ENCODE measurements at regions not wholly inside any gene's neighbourhood (a gene's known extent, or its start where the extent isn't known, plus 50 kb on each side); places are given as distances from the start of the nearest gene placed in this dataset.
"Not testable (repeated sequence)": the region's sequence is repeated elsewhere in the genome, so short reads cannot be mapped to it uniquely, and the experiment has no call there.

DNA sequence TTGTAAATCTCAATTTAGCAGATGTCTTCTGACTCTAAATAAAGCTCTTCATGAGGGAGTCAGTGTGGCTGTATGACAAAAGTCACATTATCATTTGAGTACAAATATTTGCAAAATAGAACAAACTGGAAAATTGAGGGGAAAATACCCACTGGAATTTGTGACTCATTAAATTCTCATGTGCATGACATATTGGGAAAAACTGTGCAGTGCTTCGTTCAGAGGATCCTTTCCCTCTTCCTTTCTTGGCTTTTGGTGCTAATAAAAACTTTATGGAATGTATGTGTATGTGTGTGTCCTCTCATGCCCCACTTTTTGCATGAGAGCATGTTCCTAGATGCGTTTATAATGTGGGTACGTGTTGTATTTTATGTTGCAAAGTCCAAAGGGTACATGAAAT is 267.8 kb downstream of the KTN1 start:
- DNase-seq (ENCODE audit: low spot score): no peak

DNA sequence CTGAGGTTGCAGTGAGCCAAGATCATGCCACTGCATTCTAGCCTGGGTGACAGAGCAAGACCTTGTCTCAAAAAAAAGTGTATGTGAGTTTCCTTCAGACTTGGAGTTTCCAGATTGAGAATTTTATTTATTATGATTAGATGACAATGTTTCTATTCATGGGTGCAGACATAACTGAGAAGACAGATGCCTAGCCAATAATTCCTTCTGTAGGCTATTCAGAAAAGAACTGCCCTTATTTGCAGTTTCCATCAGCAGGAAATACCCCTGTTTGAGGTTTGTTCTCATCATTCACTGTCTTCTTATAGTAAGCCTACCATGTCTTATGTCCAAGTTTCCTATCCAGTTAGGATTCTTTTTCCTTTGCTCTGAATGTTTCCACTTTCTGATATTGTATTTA is 269.0 kb downstream of the KTN1 start:
- no peak for DNase-seq (ENCODE audit: low spot score)

DNA sequence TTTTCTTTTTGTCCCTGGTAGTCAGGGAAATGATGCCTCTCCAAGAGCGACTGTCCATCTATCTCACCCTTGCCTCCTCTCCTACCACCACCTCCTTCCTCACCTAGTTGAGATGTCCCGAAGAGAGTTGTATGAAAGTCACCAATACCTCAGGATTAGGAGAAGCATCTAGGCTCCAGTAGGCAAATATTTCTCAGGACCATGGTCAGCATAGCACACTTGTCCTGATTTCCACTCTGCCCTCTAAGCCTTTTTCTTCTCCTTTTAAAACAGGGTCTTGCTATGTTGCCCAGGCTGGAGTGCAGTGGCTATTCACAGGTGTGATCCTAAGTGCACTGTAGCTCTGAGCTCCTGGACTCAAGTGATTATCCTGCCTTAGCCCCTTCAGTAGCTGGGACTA is 268.4 kb upstream of the PELI2 start:
- DNase-seq (ENCODE audit: low spot score): no peak

DNA sequence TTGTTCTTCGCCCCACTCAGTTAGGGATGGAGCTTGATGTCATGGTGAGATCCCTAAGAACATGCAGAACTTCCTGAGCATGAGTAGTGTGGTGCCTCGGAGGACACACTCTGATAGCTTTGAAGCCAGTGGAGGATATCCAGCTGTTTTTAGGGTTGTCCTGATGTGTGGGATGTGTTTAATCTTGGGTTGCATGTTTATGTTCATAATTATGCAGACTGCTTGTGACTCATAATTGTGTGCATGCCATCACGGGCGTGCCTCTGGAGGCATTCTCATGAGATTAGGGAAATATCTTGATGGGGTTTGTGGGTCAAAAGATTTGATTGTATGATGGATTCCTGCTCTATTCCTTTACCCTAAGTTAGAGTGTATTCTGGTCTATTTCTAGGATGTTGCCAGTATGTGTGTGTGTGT is 267.4 kb upstream of the PELI2 start:
- DNase-seq (ENCODE audit: low spot score): no peak

DNA sequence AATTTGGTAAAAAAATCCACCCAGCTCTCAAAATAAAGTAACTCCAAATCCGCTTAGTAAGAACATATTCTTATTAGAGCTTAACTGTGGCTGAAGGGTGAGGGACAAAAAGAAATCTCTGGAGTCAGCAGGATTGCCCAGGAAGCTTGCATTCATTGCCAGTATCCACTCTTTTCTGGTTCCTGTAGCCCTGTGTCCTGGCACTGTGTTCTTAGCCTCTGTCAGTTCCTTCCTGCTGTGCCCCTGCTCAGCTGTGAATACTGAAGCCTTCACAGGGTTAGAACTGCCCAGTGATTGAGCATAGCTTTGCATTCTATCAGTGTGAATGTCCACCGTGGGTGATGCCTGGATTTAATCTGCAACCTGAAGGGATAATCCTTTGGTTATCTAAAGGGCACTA is 266.9 kb upstream of the PELI2 start:
- no peak for DNase-seq (ENCODE audit: low spot score)

DNA sequence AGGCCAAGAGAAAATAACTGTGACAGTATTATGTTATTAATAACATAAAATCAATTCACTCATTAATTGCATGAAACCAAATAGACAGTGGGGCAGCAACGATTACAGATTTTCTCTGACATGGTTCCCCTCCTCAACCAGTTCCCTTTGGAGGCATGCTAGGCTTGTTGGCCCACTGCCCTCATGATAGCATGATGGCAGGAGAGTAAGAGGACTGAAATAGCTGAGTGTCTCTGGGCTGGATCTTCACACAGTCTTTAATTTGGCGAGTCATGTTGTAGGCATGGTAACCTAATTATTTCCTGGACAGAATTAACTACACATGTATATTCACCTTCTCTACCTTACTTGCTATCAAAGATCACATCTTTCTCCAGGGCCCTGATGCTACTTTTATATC is 266.2 kb upstream of the PELI2 start:
- no peak for DNase-seq (ENCODE audit: low spot score)

DNA sequence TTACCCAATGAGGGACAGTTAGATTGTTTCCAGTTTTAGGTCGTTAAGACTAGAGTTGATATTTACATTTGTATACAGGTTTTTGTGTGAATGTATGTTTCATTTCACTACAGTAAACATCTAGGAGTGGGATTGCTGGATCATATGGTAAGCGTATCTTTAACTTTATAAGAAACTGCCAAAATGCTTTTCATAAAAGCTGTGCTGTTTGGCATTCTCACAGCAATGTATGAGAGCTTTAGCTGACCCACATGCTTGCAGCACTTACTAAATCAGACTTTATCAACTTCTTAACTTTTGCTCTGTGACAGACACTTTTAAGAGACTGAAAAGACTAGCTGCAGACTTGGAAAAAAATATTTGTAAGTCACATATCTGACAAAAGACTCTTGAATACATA is 262.5 kb upstream of the PELI2 start:
- no peak for DNase-seq (ENCODE audit: low spot score)

DNA sequence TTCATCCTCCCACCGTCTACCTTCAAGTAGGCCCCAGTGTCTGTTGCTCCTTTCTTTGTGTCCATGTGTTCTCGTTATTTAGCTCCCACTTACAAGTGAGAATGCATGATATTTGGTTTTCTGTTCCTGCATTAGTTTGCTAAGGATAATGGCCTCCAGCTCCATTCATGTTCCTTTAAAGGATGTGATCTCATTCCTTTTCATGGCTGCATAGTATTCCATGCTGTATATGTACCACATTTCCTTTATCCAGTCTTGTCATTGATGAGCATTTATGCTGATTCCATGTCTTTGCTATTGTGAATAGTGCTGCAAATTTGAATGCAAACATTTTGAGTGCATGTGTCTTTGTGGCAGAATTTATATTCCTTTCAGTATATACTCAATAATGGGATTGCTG is 259.6 kb upstream of the PELI2 start:
- no peak for DNase-seq (ENCODE audit: low spot score)

DNA sequence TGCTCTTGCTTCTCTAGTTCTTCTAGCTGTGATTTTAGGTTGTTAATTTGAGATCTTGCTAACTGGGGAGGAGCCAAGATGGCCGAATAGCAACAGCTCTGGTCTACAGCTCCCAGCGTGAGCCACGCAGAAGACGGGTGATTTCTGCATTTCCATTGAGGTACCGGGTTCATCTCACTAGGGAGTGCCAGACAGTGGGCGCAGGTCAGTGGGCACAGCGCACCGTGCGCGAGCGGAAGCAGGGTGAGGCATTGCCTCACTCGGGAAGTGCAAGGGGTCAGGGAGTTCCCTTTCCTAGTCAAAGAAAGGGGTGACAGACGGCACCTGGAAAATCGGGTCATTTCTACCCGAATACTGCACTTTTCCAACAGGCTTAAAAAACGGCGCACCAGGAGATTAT is 256.6 kb upstream of the PELI2 start:
- not testable (repeated sequence) for DNase-seq (ENCODE audit: low spot score)

DNA sequence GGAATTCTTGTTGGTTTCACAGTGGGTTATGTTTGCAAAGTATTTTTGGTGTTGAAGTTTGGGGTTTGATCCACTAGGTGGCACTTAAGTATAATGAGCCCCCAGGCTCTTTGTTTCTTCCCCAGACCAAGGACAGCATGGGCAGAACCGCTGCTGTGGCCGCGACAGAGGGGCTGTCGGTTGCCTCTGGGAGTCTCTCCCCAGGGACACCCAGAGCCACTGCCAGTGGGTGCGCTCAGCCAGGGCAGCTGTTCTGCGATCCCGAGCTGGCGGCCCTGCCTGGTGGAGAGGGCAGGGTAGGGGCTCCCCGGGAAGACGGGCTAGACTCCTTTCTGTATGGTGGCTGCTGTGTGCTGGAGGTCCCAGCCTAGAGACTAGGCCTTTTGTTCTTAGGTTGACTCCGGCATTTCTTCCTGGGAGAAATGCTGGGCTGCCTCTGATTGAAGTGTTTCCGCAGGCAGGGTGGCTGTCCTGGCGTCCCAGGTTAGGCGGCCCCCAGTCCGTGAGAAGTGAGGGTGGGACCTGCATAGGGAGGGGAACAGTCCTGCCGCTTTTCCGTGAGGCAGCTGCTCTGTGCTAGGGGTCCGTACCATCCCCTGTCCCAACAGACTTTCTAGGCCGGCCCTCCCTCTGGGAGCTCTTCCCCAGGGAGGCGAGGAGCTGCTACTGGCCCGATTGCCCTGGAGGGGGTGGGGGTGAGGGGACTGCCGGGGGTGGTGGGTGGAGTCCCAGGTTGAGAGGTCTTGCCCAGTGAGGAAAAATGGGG is 253.1 kb upstream of the PELI2 start:
- no peak for DNase-seq (ENCODE audit: low spot score)

DNA sequence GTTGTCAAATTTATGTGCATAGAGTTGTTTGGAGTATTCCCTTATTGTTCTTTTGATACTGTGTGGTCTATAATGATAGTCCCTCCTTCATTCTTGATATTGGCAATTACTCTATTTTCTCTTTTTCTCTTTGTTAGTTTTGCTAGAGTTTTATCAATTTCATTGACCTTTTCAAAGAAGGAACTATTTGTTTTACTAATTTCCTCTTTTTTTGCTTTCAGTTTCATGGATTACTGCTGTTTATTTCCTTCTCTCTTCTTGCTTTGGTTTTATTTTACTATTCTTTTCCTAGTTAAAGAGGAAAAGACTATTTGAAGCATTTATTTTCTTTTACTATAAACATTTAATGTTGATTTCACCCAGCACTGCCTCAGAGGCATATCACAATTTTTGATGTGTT is 250.9 kb upstream of the PELI2 start:
- no peak for DNase-seq (ENCODE audit: low spot score)

DNA sequence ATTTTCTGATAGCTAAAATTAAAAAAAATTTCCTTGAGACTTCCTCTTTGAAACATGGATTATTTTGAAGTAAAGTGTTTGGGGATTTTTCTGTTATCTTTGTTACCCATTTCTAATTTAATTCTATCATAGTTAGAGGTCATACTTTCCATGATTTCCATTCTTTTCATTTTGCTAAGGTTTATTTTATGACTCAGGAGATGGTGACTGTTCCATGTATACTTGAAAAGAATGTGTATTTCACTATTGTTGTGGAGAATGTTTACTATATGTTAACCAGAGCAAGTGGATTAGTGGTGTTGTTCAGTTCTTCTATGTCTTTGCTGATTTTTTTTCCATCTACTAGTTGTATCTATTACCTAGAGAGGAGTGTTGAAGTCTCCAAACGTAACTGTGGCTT is 250.5 kb upstream of the PELI2 start:
- no peak for DNase-seq (ENCODE audit: low spot score)

DNA sequence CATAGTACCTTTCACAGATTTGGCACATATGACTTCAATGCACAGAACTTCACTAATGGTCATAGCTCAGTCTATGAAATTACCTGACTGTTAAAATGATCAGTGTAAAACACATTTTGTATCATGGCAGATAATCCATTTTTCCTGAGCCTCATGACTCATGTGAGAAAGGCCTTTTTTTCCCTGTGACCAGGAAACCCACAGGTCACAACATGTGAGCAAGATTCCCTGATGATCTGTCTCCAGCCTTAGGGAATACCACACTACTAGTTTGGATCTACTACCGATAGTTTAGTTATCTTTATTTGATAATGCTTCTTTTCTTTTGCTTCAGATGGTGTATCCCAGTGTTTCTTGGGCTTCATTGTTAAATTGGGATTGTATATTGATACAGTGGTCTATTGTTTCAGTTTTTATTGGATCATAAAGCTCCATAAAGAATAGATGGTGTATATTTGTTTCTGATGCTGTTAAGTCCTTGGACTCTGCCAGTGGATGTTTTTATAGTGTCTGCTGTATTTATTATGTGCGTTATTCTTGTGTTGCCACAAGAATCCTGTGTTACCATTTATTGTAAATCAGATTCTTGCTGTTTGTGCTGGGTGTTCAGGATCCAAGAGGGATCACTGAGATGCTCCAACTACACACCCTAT is 248.7 kb upstream of the PELI2 start:
- DNase-seq (ENCODE audit: low spot score): no peak

DNA sequence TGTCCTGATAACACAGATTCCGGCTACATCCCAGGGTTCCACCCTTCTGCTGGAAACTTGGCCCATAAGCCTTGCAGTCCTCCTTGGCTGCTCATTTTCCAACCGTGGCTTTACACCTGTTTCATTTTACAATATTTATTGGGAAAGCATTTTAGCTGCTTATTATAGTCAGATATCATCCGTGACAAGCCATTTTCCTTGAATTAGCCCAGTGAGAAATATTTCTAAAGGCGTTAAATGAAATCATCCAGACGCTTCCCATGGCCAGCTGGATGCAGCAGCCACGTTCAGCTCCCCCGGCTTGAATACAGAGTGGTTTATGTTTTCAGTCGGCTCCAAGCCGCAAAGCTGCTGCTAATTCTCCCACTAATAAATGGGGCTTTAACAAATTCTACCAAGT is 245.0 kb upstream of the PELI2 start:
- no peak for DNase-seq (ENCODE audit: low spot score)

DNA sequence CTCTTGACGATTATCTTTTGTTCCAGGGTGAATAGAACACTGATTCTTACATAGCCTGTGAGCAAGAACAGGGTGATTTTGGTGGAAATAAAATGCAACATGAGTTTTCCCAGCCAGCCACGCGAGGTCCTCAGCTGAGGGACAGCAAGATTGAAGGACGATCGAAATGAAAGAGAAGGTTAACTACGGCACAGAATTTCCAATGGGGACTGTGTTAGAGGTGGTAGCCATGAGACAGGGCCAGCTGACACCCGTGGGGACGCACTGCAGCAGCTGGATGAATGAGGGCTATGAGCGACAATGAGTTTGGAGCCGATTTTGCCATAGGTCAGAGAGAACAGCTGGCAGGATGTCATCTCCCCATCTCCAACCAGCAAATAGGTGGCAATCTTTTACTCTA is 243.4 kb upstream of the PELI2 start:
- no peak for DNase-seq (ENCODE audit: low spot score)

DNA sequence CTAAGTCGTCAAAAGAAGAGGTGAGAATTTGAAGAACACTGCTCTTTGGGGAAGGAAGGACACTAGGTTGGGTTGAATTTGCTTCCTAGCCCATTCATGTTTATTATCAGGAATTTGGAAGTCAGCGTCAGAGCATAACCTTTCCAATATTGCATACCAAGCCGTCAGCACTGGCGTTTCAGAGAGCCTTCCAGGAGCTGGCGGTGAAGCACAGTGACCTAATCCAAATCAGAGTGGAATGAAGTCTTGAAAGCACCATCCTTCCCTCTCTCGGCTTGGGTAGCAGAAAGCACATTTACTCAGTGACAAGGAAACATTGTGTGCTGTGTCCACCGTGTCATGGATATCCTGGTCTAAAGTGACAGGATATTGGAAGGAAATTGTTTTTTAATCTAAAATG is 240.3 kb upstream of the PELI2 start:
- DNase-seq (ENCODE audit: low spot score): no peak

DNA sequence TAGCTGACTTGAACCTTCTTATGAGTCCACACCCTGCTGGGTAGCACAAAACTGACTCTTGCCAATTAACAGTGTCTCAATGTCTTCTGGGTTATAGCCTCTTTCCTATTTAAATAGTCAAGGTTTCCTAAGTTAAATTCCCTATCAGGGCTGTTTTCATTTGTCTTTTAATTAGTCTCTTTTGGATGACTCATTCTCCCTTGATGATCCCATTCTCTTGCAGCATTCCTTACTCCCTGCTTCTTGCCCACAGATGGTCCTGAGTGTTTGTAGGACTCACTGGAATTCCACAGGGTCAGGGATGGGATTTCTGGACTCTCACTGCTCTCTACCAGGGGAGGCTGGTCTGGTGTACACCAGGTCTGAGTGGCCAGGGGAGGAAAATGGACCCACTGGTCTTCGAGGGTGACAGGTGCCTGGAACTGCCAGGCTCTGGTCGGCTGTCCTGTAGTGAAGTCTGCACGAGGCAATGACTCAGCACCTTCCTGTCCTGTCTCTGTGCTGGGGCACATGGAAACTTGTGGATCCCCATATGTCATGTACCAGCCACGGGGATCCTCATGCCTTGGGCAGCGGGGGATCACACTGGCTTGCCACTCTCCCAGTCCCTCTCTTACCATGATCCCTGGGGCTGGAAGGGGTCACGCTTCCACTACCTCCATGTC is 236.5 kb upstream of the PELI2 start:
- no peak for DNase-seq (ENCODE audit: low spot score)

DNA sequence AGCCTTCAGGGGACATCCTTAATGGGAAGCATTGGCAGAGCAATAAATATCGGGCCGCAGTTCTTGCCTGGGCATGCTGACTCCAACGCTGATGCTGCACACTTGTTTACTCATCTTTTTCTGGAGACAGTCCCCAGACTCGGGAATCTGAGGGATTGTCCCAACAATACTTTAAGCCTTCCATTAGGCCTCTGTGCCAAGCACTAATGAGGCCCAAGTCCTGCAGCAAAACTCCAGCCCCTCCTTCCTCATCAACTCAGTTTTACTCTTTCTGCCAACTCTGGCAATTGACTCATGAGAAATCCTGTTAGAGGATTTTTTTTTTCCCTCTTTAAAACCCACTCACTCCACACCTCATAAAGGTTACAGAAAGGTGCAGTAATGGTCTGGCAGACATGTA is 233.4 kb upstream of the PELI2 start:
- no peak for DNase-seq (ENCODE audit: low spot score)

DNA sequence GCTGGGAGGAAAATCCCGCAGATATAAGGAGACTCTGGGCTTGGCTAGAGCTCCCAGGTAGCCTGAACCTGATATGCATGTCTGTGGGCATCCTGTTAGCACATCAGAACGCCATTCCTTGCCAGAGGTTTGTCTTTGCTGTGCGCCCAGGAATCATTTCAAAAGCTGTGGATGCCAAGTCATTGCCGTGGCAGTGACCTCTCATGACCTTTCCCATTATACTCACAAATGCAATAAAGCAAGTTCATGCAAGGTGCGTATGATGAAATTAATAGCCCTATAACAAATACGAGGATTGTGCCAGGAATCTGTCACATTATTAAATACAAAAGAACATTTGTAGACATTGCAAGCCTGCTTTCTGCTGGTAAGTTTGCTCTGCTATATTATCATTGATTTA is 229.1 kb upstream of the PELI2 start:
- no peak for DNase-seq (ENCODE audit: low spot score)

DNA sequence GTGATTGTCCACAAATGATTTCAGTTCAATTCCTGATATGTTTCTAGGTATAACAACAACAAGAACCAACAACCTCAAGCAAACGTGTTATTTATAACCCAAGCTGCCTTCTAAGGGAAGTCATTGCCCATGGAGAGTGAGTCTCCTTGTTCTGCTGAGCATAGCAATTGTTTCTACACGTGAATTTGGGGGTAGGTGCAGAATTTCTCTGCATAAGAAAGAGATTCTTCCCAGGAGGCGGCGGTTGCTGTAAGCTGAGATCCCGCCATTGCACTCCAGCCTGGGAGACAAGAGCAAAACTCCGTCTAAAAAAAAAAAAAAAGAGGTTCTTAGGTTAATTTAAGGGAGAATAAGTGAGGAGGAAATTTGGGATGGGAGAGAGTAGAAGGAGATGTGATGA is 226.5 kb upstream of the PELI2 start:
- no peak for DNase-seq (ENCODE audit: low spot score)

DNA sequence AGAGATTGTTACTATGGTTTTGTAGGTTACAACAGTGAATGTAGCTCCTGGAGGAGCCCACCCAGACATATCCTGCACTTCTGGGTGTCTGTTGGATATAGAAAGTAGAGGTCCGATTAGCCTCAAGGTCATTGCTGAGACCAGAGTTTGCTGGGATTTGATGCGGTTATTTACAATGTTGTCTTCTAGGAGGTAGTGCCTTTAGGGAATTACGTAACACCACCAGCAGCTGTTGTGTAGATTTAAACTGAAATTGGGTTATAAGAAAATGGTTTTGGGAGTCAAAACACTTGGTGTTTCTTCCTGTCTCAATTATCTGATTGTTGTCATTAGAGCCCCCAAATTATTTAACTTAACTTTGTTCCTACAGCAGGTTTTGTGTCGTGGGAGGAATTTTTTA is 225.3 kb upstream of the PELI2 start:
- DNase-seq (ENCODE audit: low spot score): no peak

DNA sequence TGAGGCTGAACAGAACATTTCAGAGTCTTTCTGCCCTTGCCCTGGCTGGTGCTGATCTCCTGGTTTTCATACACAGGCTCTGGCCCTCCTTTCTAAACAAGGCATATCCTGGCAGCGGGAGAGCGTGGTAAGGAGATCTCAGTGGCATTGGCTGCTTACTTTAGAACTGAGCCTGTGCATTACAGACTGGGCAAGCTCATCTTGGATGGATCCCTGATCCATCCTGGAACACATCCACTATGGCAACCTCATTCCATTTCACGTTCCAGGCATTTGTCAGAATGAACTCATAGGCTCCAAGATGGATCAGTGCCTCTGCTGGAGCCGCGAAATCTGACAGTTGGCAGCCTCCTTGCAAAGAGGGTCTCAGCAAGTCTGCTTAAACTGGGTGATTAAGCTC is 224.5 kb upstream of the PELI2 start:
- no peak for DNase-seq (ENCODE audit: low spot score)

DNA sequence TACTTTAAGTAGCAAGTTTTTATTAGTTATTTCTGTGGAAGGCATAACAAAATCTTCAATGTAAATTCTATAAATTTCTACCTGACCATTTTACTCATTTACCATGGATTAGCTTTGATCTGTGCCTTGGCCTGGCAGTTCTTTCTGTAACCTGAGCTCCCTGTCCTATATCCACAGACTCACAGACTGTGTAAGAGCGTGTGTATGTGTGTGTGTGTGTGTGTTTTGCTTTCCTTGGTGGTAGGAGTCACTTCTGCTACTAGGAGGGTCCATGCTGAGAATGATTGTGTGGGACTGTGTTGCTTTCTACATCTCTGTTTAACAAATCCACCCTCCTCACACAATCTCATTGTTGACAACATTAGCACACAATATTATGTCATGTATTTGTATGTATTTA is 221.2 kb upstream of the PELI2 start:
- no peak for DNase-seq (ENCODE audit: low spot score)

DNA sequence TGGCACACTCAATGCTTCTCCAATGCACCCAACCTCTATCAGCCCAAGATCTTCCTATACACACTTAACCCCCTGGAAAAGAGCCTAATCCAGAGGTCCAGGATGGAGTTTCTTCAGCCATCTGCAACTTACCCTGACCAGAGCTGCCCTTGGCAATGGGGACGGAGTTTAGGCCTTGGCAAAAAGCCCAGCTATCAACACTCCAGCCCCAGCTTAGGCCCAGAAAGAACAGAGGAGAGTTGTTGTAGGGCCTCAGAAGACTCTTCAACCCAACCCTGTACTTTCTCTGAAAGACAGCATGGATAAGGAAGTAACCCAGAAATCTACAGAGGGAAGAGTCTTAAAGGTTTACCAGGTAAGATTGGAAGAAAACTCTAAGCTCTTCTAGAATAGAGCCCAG is 219.3 kb upstream of the PELI2 start:
- no peak for DNase-seq (ENCODE audit: low spot score)
